IMR-90 (cell line): ENCODE measurements at regions not wholly inside any gene's neighbourhood (a gene's known extent, or its start where the extent isn't known, plus 50 kb on each side); places are given as distances from the start of the nearest gene placed in this dataset.

Experiments used
- ATAC-seq: fragments of 200-7000 bp; cut with Tn5 transposase; 2 replicates; pipeline ENCODE4 v1.9.1; 2020; ENCODE audit warnings: low read depth, mild to moderate bottlenecking, moderate library complexity
- BruUV-seq: library from RNA; stranded (reverse); fragments of 400-500 nt; replicated peaks from 2 replicates; lab custom pipeline; 2021; lab: Mats Ljungman, UMichigan
- CTCF ChIA-PET: fragments of 300-600 bp; formaldehyde crosslinking; extraction: SDS; loops from one replicate; lab custom pipeline; 2021; ENCODE audit warnings: antibody characterized with exemption; lab: Yijun Ruan, JAX
- POLR2A ChIA-PET: fragments of 300-600 bp; sonication (Branson Sonifier 250); formaldehyde crosslinking; loops from one replicate; lab custom pipeline; 2022; ENCODE audit warnings: antibody characterized with exemption; ENCODE audit not compliant: unreplicated experiment; lab: Charles Lee
- DNase-seq: peaks from one replicate; pipeline ENCODE4 v3.0.0; 2013
- H2AFZ ChIP-seq: replicated peaks from 2 replicates; pipeline ENCODE3; 2013; ENCODE audit warnings: low read length, mild to moderate bottlenecking; ENCODE audit not compliant: poor library complexity
- H2AK5ac ChIP-seq: 2 replicates; pipeline ENCODE4 v1.6.1; 2013; ENCODE audit warnings: low read depth, low read length, inconsistent platforms
- H2AK9ac ChIP-seq: replicated peaks from 2 replicates; pipeline ENCODE3; 2013; ENCODE audit warnings: mild to moderate bottlenecking, low read depth, low read length, moderate library complexity; ENCODE audit not compliant: poor library complexity
- H2BK120ac ChIP-seq: 2 replicates; pipeline ENCODE4 v1.6.1; 2013; ENCODE audit warnings: low read depth, low read length, inconsistent platforms
- H2BK15ac ChIP-seq: 3 replicates; pipeline ENCODE4 v1.6.1; 2013; ENCODE audit warnings: low read depth, low read length, inconsistent platforms
- H2BK20ac ChIP-seq: 2 replicates; pipeline ENCODE4 v1.6.1; 2013; ENCODE audit warnings: low read depth, mild to moderate bottlenecking, inconsistent platforms, low read length, moderate library complexity
- H2BK5ac ChIP-seq: 2 replicates; pipeline ENCODE4 v1.6.1; 2013; ENCODE audit warnings: mild to moderate bottlenecking, low read depth, low read length, inconsistent platforms; ENCODE audit not compliant: poor library complexity, severe bottlenecking
- H3K14ac ChIP-seq: replicated peaks from 2 replicates; pipeline ENCODE4 v1.6.1; 2013; ENCODE audit warnings: low read depth, low read length, inconsistent platforms
- H3K18ac ChIP-seq: 2 replicates; pipeline ENCODE4 v1.6.1; 2013; ENCODE audit warnings: low read depth, low read length, control low read depth
- H3K23ac ChIP-seq: 2 replicates; pipeline ENCODE4 v1.6.1; 2013; ENCODE audit warnings: low read depth, low read length, inconsistent platforms
- H3K27ac ChIP-seq: 2 replicates; pipeline ENCODE4 v1.5.1; 2013; ENCODE audit warnings: mild to moderate bottlenecking, control low read depth, low read length; ENCODE audit not compliant: insufficient read depth
- H3K27me3 ChIP-seq: 2 replicates; pipeline ENCODE4 v1.6.1; 2013; ENCODE audit warnings: low read length; ENCODE audit not compliant: control insufficient read depth, insufficient read depth
- H3K36me3 ChIP-seq: 2 replicates; pipeline ENCODE4 v1.6.1; 2013; ENCODE audit warnings: low read length, mixed read lengths; ENCODE audit not compliant: control insufficient read depth, insufficient read depth
- H3K4ac ChIP-seq: 2 replicates; pipeline ENCODE4 v1.6.1; 2013; ENCODE audit warnings: low read depth, low read length, inconsistent platforms
- H3K4me1 ChIP-seq: 2 replicates; pipeline ENCODE4 v1.6.1; 2013; ENCODE audit warnings: low read length, mixed read lengths; ENCODE audit not compliant: control insufficient read depth, insufficient read depth
- H3K4me2 ChIP-seq: 2 replicates; pipeline ENCODE4 v1.6.1; 2013; ENCODE audit warnings: low read depth, mild to moderate bottlenecking, control low read depth, low read length, moderate library complexity
- H3K4me3 ChIP-seq: 2 replicates; pipeline ENCODE4 v1.5.1; 2013; ENCODE audit warnings: low read depth, mild to moderate bottlenecking, control low read depth, low read length, moderate library complexity; ENCODE audit not compliant: insufficient read depth
- H3K56ac ChIP-seq: 2 replicates; pipeline ENCODE4 v1.6.1; 2013; ENCODE audit warnings: low read length, inconsistent platforms; ENCODE audit not compliant: insufficient read depth; ENCODE audit errors: extremely low read depth
- H3K79me1 ChIP-seq, 2 experiments: 2 replicates each; pipeline ENCODE4 v1.6.1; 2013; ENCODE audit warnings: low read length in 2 of 2, inconsistent platforms in 1 of 2, low read depth in 1 of 2
- H3K9ac ChIP-seq: 2 replicates; pipeline ENCODE4 v1.6.1; 2013; ENCODE audit warnings: low read depth, low read length, control low read depth
- H3K9me1 ChIP-seq: 2 replicates; pipeline ENCODE4 v1.6.1; 2013; ENCODE audit warnings: low read length, inconsistent platforms; ENCODE audit not compliant: insufficient read depth
- H3K9me3 ChIP-seq: 2 replicates; pipeline ENCODE4 v1.6.1; 2013; ENCODE audit warnings: low read length; ENCODE audit not compliant: control insufficient read depth, insufficient read depth
- H4K20me1 ChIP-seq: 2 replicates; pipeline ENCODE4 v1.6.1; 2013; ENCODE audit warnings: low read length, inconsistent platforms; ENCODE audit not compliant: insufficient read depth
- H4K5ac ChIP-seq: 2 replicates; pipeline ENCODE4 v1.6.1; 2013; ENCODE audit warnings: mild to moderate bottlenecking, low read depth, low read length, control low read depth
- H4K8ac ChIP-seq, 2 experiments: 2 replicates each; pipeline ENCODE4 v1.6.1; 2013; ENCODE audit warnings: low read depth in 2 of 2, low read length in 2 of 2, control low read depth in 1 of 2, inconsistent platforms in 1 of 2
- H4K91ac ChIP-seq: 2 replicates; pipeline ENCODE4 v1.6.1; 2013; ENCODE audit warnings: low read depth, low read length, inconsistent platforms; ENCODE audit not compliant: insufficient read depth
- BHLHE40 ChIP-seq: fragments of 150-350 bp; IDR thresholded peaks from 2 replicates; pipeline ENCODE4 v1.6.1; 2016; ENCODE audit warnings: mild to moderate bottlenecking, low read depth, low read length
- CEBPB ChIP-seq: IDR thresholded peaks from 2 replicates; pipeline ENCODE4 v1.6.1; 2012; ENCODE audit warnings: low read depth, low read length, improper control_type of control experiment
- CHD1 ChIP-seq: IDR thresholded peaks from 2 replicates; pipeline ENCODE4 v1.6.1; 2012; ENCODE audit warnings: low read depth, low read length, improper control_type of control experiment
- FOS ChIP-seq: fragments of 150-350 bp; IDR thresholded peaks from 2 replicates; pipeline ENCODE4 v1.6.1; 2016; ENCODE audit warnings: low read depth, low read length
- MAFK ChIP-seq: IDR thresholded peaks from 2 replicates; pipeline ENCODE4 v1.6.1; 2012; ENCODE audit warnings: low read depth, low read length, improper control_type of control experiment
- MAZ ChIP-seq: IDR thresholded peaks from 2 replicates; pipeline ENCODE4 v1.6.1; 2012; ENCODE audit warnings: low read depth, mild to moderate bottlenecking, low read length, improper control_type of control experiment, moderate library complexity, borderline replicate concordance
- MXI1 ChIP-seq: IDR thresholded peaks from 2 replicates; pipeline ENCODE4 v1.6.1; 2012; ENCODE audit warnings: low read depth, mild to moderate bottlenecking, low read length, moderate library complexity, borderline replicate concordance
- NFE2L2 ChIP-seq: fragments of 150-350 bp; IDR thresholded peaks from 2 replicates; pipeline ENCODE4 v1.6.1; 2016; ENCODE audit warnings: low read depth, mild to moderate bottlenecking, low read length
- POLR2A ChIP-seq: IDR thresholded peaks from 2 replicates; pipeline ENCODE4 v1.6.1; 2012; ENCODE audit warnings: mild to moderate bottlenecking, low read depth, low read length
- RAD21 ChIP-seq: IDR thresholded peaks from 2 replicates; pipeline ENCODE4 v1.6.1; 2012; ENCODE audit warnings: low read length, improper control_type of control experiment
- RCOR1 ChIP-seq: IDR thresholded peaks from 2 replicates; pipeline ENCODE4 v1.6.1; 2012; ENCODE audit warnings: mild to moderate bottlenecking, low read length, improper control_type of control experiment; ENCODE audit not compliant: insufficient replicate concordance
- RFX5 ChIP-seq: IDR thresholded peaks from 2 replicates; pipeline ENCODE4 v1.8.0; 2012; ENCODE audit warnings: low read depth, mild to moderate bottlenecking, low read length, moderate library complexity
- SMC3 ChIP-seq: fragments of 150-350 bp; IDR thresholded peaks from 2 replicates; pipeline ENCODE4 v1.6.1; 2016; ENCODE audit warnings: low read depth, mild to moderate bottlenecking, antibody characterized with exemption, low read length, moderate library complexity
- WGBS, 2 experiments: methylation state at CpG; one replicate each; pipeline versions ENCODE4 v1.1.5 to v1.1.7; 2013; ENCODE audit warnings: missing lambda C conversion rate in 2 of 2; ENCODE audit not compliant: insufficient read length in 1 of 2; ENCODE audit errors: extremely low coverage in 2 of 2; 5-methylcytosine and 5-hydroxymethylcytosine counted together
- dilution Hi-C: fragments of 300-500 bp; cut with HindIII; formaldehyde crosslinking; loops from one replicate; pipeline ENCODE4 v1.14.3; 2018; ENCODE audit warnings: low sequenced_read_pairs; ENCODE audit not compliant: unreplicated experiment
- in situ Hi-C: fragments of 300-500 bp; cut with MboI; formaldehyde crosslinking; loops from 3 replicates; pipeline ENCODE4 v1.14.3; 2019; ENCODE audit warnings: low sequenced_read_pairs, inconsistent platforms, mixed read lengths
- intact Hi-C: fragments of 100-400 bp; cut with micrococcal nuclease; formaldehyde crosslinking; loops from 2 replicates; pipeline ENCODE4 v1.10.0; 2022
- TF ChIP-seq, protein P1 (sequence below): fragments of 150-350 bp; IDR thresholded peaks from 2 replicates; pipeline ENCODE4 v1.6.1; 2016; ENCODE audit warnings: low read depth, mild to moderate bottlenecking, low read length, moderate library complexity, borderline replicate concordance
- TF ChIP-seq, protein P2 (sequence below): fragments of 150-350 bp; IDR thresholded peaks from 2 replicates; pipeline ENCODE4 v1.6.1; 2017; ENCODE audit warnings: mild to moderate bottlenecking, antibody characterized with exemption, low read length, low read depth
- TF ChIP-seq, protein P3 (sequence below): conservative IDR thresholded peaks from 2 replicates; pipeline ENCODE4 v1.5.1; 2012; ENCODE audit warnings: mild to moderate bottlenecking, low read depth, low read length, improper control_type of control experiment

DNA sequence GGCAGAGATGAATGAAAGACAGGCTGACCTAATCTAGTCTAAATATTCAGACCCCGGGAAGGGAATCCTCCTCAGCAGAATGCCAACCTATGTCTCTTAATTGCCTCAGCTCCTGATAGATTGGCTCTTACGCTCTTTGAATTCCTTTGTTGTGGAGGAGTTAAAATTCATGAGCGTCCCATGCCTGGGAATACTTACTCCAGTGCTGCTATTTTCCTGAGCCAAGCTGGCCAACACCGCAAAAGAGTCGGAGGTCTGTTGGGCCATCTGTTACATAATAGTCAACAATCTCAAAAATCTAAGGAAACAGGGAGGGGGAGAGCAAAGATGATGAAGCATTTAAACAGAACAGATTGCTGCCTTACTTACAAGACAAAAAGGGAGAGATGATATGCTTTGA is 182.8 kb downstream of the ASCL1 start:
- no peak overlapping the region for H3K27ac ChIP-seq
- no peak overlapping the region for H3K14ac ChIP-seq
- intact Hi-C loops = no loop called here
- H3K36me3 ChIP-seq = no peaks in the 10 kb centered on the region
- no peak overlapping the region for H3K4me3 ChIP-seq
- H3K27me3 ChIP-seq = no peaks in the 10 kb centered on the region
- ATAC-seq (no peak), DNase-seq (no peak)
- no peak overlapping the region for H2AK5ac ChIP-seq
- H3K23ac ChIP-seq = no peak overlapping the region
- peaks cover 15% of the 10 kb centered on the region for H3K9me3 ChIP-seq
- H2BK120ac ChIP-seq = no peak overlapping the region
- no peak overlapping the region for H3K4me2 ChIP-seq
- H3K18ac ChIP-seq = no peak overlapping the region
- WGBS, 2 experiments = no CpG with 5 or more reads among the region's 5 CpGs
- H2AFZ ChIP-seq = no peak overlapping the region
- H3K9ac ChIP-seq = no peak overlapping the region
- H2BK5ac ChIP-seq = no peak overlapping the region
- no peak overlapping the region for H3K4ac ChIP-seq
- H2AK9ac ChIP-seq = no peak overlapping the region
- no peak overlapping the region for H2BK15ac ChIP-seq
- no peak overlapping the region for H4K8ac ChIP-seq
- H3K9me1 ChIP-seq = no peaks in the 10 kb centered on the region
- ChIA-PET CTCF (no interaction called here), POLR2A (no interaction called here)
- H4K5ac ChIP-seq = no peak overlapping the region
- TF ChIP-seq, protein P1, sequence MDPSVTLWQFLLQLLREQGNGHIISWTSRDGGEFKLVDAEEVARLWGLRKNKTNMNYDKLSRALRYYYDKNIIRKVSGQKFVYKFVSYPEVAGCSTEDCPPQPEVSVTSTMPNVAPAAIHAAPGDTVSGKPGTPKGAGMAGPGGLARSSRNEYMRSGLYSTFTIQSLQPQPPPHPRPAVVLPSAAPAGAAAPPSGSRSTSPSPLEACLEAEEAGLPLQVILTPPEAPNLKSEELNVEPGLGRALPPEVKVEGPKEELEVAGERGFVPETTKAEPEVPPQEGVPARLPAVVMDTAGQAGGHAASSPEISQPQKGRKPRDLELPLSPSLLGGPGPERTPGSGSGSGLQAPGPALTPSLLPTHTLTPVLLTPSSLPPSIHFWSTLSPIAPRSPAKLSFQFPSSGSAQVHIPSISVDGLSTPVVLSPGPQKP = no peak
- TF ChIP-seq CEBPB (no peak), RFX5 (no peak), MAZ (no peak), FOS (no peak), MXI1 (no peak), RAD21 (no peak), CHD1 (no peak), RCOR1 (no peak), MAFK (no peak), SMC3 (no peak), POLR2A (no peak), BHLHE40 (no peak), NFE2L2 (no peak)
- TF ChIP-seq, protein P2, sequence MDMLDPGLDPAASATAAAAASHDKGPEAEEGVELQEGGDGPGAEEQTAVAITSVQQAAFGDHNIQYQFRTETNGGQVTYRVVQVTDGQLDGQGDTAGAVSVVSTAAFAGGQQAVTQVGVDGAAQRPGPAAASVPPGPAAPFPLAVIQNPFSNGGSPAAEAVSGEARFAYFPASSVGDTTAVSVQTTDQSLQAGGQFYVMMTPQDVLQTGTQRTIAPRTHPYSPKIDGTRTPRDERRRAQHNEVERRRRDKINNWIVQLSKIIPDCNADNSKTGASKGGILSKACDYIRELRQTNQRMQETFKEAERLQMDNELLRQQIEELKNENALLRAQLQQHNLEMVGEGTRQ = no peak
- TF ChIP-seq, protein P3, sequence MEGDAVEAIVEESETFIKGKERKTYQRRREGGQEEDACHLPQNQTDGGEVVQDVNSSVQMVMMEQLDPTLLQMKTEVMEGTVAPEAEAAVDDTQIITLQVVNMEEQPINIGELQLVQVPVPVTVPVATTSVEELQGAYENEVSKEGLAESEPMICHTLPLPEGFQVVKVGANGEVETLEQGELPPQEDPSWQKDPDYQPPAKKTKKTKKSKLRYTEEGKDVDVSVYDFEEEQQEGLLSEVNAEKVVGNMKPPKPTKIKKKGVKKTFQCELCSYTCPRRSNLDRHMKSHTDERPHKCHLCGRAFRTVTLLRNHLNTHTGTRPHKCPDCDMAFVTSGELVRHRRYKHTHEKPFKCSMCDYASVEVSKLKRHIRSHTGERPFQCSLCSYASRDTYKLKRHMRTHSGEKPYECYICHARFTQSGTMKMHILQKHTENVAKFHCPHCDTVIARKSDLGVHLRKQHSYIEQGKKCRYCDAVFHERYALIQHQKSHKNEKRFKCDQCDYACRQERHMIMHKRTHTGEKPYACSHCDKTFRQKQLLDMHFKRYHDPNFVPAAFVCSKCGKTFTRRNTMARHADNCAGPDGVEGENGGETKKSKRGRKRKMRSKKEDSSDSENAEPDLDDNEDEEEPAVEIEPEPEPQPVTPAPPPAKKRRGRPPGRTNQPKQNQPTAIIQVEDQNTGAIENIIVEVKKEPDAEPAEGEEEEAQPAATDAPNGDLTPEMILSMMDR = no peak
- no TSS peak for BruUV-seq
- dilution Hi-C loops = no loop called here
- H4K91ac ChIP-seq = no peak overlapping the region
- no peaks in the 10 kb centered on the region for H4K20me1 ChIP-seq
- H3K79me1 ChIP-seq = no peaks in the 10 kb centered on the region
- H2BK20ac ChIP-seq = no peak overlapping the region
- H3K4me1 ChIP-seq = no peaks in the 10 kb centered on the region
- in situ Hi-C loops = no loop called here
- no peak overlapping the region for H3K56ac ChIP-seq
